ENCODE measurements at regions not wholly inside any gene's neighbourhood (a gene's known extent, or its start where the extent isn't known, plus 50 kb on each side); places are given as distances from the start of the nearest gene placed in this dataset.

GRCh38 chr6:164427728-164428402 lies 881.5 kb downstream of the C6orf118 start:
- Histone ChIP-seq H3K9me3 (replicated peaks) (peaks cover 18% of the 10 kb centered on the region), H3K27ac (replicated peaks) (no peak overlapping the region), H3K27me3 (ENCODE audit: low read depth) (no peaks in the 10 kb centered on the region), H3K36me3 (peaks cover under 1% of the 10 kb centered on the region), H3K4me3 (no peak overlapping the region), H3K4me1 (no peaks in the 10 kb centered on the region)
- intact Hi-C loops (cut with micrococcal nuclease), result no loop called here
- no peak for TF ChIP-seq CTCF (IDR thresholded peaks at IDR 0.05; ENCODE audit: borderline replicate concordance)
- no peak for DNase-seq

- no peak for TF ChIP-seq CTCF (IDR thresholded peaks at IDR 0.05; ENCODE audit: borderline replicate concordance)
- intact Hi-C loops (cut with micrococcal nuclease), result no loop called here
- Histone ChIP-seq H3K4me1 (no peaks in the 10 kb centered on the region), H3K4me3 (no peak overlapping the region), H3K9me3 (replicated peaks) (peaks cover 35% of the 10 kb centered on the region), H3K27me3 (ENCODE audit: low read depth) (no peaks in the 10 kb centered on the region), H3K36me3 (peaks cover 9% of the 10 kb centered on the region), H3K27ac (replicated peaks) (no peak overlapping the region)
- no peak for DNase-seq
These were observed 884.9 kb downstream of the C6orf118 start for GRCh38 chr6:164424489-164424888.

DNA sequence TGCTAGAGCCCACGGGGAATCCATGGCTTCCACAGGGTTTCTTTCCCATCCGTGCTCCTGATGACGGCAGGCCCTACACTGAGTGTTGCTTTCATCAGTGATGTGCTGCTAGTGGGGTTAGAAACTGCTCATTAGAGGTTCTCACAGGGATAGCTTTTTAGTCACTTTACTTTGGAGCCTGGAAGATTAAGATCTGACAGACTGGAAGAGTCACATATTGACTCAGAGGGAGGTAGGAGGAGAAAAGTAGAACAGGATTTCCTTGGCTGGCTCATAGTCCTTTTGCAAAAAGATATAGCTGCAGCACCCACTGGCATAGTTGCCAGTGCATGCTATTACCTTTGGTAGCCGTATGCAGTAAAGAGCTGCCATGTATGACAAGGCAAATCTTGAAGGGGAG lies 890.3 kb downstream of the C6orf118 start:
- Histone ChIP-seq H3K4me1 (peaks cover 16% of the 10 kb centered on the region), H3K9me3 (replicated peaks) (peaks cover 27% of the 10 kb centered on the region), H3K27ac (replicated peaks) (no peak overlapping the region), H3K36me3 (peaks cover 9% of the 10 kb centered on the region), H3K4me3 (no peak overlapping the region), H3K27me3 (ENCODE audit: low read depth) (no peaks in the 10 kb centered on the region)
- DNase-seq, result no peak
- no peak for TF ChIP-seq CTCF (IDR thresholded peaks at IDR 0.05; ENCODE audit: borderline replicate concordance)
- intact Hi-C loops (cut with micrococcal nuclease), result no loop called here

DNA sequence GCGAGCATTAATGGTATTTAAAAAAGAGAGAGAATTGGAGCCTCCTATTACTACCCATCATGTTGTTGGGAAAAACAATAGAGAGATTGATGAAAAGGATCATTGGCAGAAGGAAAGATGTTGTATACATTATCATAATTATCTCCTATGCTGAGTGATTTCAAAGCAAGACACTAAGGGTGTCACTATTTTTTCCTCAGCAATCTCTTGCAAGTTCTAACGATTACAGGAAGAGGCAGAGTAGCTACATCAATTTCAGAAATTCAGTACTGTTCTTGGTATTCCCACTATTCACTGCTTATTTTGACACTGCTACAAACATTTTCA lies 891.2 kb downstream of the C6orf118 start:
- H3K9me3 ChIP-seq (replicated peaks), result peaks cover 20% of the 10 kb centered on the region
- intact Hi-C loops (cut with micrococcal nuclease), result no loop called here
- TF ChIP-seq CTCF (IDR thresholded peaks at IDR 0.05; ENCODE audit: borderline replicate concordance), result no peak

GRCh38 chr6:164417537-164418261 lies 891.7 kb downstream of the C6orf118 start:
- H3K27me3 ChIP-seq (ENCODE audit: low read depth), result no peaks in the 10 kb centered on the region
- intact Hi-C loops (cut with micrococcal nuclease), result no loop called here
- no peak for TF ChIP-seq CTCF (IDR thresholded peaks at IDR 0.05; ENCODE audit: borderline replicate concordance)
- H3K27ac ChIP-seq (replicated peaks), result no peak overlapping the region
- H3K9me3 ChIP-seq (replicated peaks), result peaks cover 15% of the 10 kb centered on the region
- H3K36me3 ChIP-seq, result peaks cover 8% of the 10 kb centered on the region
- H3K4me1 ChIP-seq, result peaks cover 16% of the 10 kb centered on the region
- DNase-seq, result no peak
- H3K4me3 ChIP-seq, result no peak overlapping the region

More for the DNA sequence above, 891.2 kb downstream of the C6orf118 start:
- no peak for DNase-seq
- no peak overlapping the region for H3K4me3 ChIP-seq
- H3K36me3 ChIP-seq, result peaks cover 9% of the 10 kb centered on the region
- H3K27ac ChIP-seq (replicated peaks), result no peak overlapping the region
- peaks cover 16% of the 10 kb centered on the region for H3K4me1 ChIP-seq
- H3K27me3 ChIP-seq (ENCODE audit: low read depth), result no peaks in the 10 kb centered on the region

Data from left ventricle myocardium inferior (tissue), 1 donor.